Peyer's patch (tissue), 4 donors: ENCODE measurements at regions not wholly inside any gene's neighbourhood (a gene's known extent, or its start where the extent isn't known, plus 50 kb on each side); places are given as distances from the start of the nearest gene placed in this dataset.

Experiments used
- DNase-seq, 3 donors: peaks; one replicate each; pipeline ENCODE4 v3.0.0-alpha.2; 2017 to 2019
- H3K27ac ChIP-seq, 4 donors: fragments of 200-600 bp; sonication (generic); one replicate each; pipeline ENCODE4 v1.5.1; 2016 to 2019
- H3K27me3 ChIP-seq, 2 donors: fragments of 200-600 bp; sonication (generic); one replicate each; pipeline ENCODE4 v1.5.1; 2019
- H3K36me3 ChIP-seq, 3 donors: fragments of 200-600 bp; sonication (generic); one replicate each; pipeline ENCODE4 v1.5.1; 2016 to 2019
- H3K4me1 ChIP-seq, 4 donors: fragments of 200-600 bp; sonication (generic); one replicate each; pipeline ENCODE4 v1.5.1; 2016 to 2019
- H3K4me3 ChIP-seq, 4 donors: fragments of 200-600 bp; sonication (generic); 1 replicate in 3 of 4; 2 replicates in 1 of 4; pipeline ENCODE4 v1.5.1; 2016 to 2019; ENCODE audit warnings: mild to moderate bottlenecking in 1 of 4
- H3K9me3 ChIP-seq, 4 donors: fragments of 200-600 bp; sonication (generic); one replicate each; pipeline ENCODE4 v1.5.1; 2016 to 2019; ENCODE audit warnings: mild to moderate bottlenecking in 1 of 4
- POLR2A ChIP-seq, 2 donors: fragments of 450-650 bp; IDR thresholded peaks; one replicate each; pipeline ENCODE4 v1.5.1; 2017; ENCODE audit warnings: antibody characterized with exemption in 2 of 2, mild to moderate bottlenecking in 2 of 2, moderate library complexity in 2 of 2
- small RNA-seq, 2 donors: library from RNA; depleted of rRNA; stranded (forward); fragments of <200 nt; gene quantifications; one replicate each; pipeline ENCODE3, GENCODE V24; 2016
- TF ChIP-seq, protein P1 (sequence below), 6 experiments: fragments of 450-650 bp in 4 of 6; fragments of 200-600 bp in 2 of 6; sonication (generic) in 1 of 6; IDR thresholded peaks; one replicate each; pipeline ENCODE4 v1.5.1; 2017 to 2019; ENCODE audit warnings: antibody characterized with exemption in 6 of 6, mild to moderate bottlenecking in 3 of 6, moderate library complexity in 1 of 6

DNA sequence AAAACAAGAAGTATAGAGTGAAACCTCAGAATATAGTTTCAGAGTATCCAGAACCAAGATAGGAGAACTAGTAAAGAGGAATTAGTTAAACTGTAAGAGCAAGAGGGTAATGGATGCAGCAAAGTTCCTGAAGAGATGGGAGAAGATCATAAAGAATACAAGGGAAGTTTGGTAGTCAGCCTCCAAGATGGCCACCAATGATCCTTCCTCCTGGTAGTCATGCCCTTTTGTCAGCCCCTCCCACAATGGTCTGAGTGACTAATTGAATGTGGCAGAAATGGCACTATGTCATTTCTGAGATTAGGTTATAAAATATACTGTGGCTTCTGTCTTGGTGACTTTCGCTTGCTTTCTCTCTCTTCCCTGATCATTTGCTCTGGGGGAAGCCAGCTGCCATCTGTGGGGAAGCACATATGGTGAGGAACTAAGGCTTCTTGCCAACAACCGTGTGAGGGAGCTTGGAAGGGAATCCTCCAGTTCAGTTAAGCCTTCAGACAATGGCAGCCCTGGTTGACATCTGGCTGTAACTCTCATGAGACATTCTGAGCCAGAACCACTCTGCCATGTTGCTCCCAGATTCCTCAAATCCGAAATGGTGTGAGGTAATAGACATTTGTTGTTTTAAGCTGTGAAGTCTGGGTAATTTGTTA lies 55.3 kb upstream of the AMN1 start:
- no peaks in the 10 kb centered on the region for H3K4me1 ChIP-seq
- H3K4me3 ChIP-seq = no peak overlapping the region
- no peak for DNase-seq
- no peak overlapping the region for H3K27ac ChIP-seq
- H3K9me3 ChIP-seq = no peaks in the 10 kb centered on the region
- H3K36me3 ChIP-seq = no peaks in the 10 kb centered on the region
- TF ChIP-seq, protein P1, sequence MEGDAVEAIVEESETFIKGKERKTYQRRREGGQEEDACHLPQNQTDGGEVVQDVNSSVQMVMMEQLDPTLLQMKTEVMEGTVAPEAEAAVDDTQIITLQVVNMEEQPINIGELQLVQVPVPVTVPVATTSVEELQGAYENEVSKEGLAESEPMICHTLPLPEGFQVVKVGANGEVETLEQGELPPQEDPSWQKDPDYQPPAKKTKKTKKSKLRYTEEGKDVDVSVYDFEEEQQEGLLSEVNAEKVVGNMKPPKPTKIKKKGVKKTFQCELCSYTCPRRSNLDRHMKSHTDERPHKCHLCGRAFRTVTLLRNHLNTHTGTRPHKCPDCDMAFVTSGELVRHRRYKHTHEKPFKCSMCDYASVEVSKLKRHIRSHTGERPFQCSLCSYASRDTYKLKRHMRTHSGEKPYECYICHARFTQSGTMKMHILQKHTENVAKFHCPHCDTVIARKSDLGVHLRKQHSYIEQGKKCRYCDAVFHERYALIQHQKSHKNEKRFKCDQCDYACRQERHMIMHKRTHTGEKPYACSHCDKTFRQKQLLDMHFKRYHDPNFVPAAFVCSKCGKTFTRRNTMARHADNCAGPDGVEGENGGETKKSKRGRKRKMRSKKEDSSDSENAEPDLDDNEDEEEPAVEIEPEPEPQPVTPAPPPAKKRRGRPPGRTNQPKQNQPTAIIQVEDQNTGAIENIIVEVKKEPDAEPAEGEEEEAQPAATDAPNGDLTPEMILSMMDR (IDR thresholded peaks at IDR 0.05) = no peak
- TF ChIP-seq POLR2A (IDR thresholded peaks at IDR 0.05) = no peak
- H3K27me3 ChIP-seq = no peaks in the 10 kb centered on the region

DNA sequence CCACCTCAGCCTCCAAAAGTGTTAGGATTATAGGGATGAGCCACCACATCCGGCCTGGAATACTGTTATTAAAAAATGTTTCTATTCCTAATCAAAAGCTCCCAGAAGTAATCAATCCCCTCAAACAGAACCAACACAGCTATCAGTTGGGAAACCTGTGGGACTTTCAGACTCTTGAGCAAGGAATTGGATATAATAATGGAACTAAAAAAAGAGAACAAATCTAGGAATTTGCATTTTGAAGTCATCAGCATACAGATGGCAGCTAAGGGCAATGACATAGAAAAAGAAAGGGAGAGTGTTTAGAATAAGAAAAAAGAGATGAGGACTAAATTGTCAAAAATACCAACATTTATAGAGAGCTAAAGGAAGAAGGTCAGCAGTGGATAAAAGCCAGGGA lies 54.7 kb upstream of the AMN1 start:
- Histone ChIP-seq H3K4me3 (no peak overlapping the region), H3K36me3 (no peaks in the 10 kb centered on the region), H3K27me3 (no peaks in the 10 kb centered on the region), H3K27ac (no peak overlapping the region), H3K9me3 (no peaks in the 10 kb centered on the region), H3K4me1 (no peaks in the 10 kb centered on the region)
- DNase-seq = no peak
- no peak for TF ChIP-seq POLR2A (IDR thresholded peaks at IDR 0.05)
- TF ChIP-seq, protein P1 (IDR thresholded peaks at IDR 0.05) = no peak

DNA sequence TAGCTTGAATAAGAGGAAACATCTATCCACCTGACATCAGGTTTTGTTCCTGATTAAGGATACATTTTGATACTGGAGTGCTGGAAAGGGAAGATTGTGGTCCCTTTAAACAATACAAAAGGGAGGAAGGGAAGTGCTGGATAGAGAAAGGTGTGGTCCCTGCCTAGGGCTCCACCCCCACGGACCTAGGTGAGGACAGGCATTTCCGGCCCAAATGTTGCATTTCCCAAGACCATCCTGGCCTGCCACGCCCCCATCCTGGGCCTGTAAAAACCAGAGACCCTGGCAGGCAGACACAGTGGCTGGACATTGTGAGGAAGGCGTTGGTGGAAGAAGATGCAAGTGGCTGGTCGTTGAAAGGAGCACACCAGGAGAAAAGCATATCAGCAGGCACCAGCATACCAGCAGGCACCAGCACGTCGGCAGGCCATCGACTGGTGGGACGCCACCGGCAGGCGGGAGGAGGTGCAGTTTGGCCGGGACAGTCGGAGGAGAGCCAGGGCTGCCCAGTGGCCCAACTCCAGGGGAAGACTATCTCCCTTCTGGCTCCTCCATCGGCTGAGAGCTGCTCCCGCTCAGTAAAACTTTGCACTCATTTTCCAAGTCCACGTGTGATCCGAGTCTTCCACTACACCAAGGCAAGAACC lies 53.2 kb upstream of the AMN1 start:
- no peak for DNase-seq
- H3K4me1 ChIP-seq = no peaks in the 10 kb centered on the region
- TF ChIP-seq, protein P1 (IDR thresholded peaks at IDR 0.05) = no peak
- TF ChIP-seq POLR2A (IDR thresholded peaks at IDR 0.05) = no peak
- H3K27me3 ChIP-seq = no peaks in the 10 kb centered on the region
- H3K27ac ChIP-seq = no peak overlapping the region
- H3K9me3 ChIP-seq = no peaks in the 10 kb centered on the region
- no peaks in the 10 kb centered on the region for H3K36me3 ChIP-seq
- H3K4me3 ChIP-seq = no peak overlapping the region

DNA sequence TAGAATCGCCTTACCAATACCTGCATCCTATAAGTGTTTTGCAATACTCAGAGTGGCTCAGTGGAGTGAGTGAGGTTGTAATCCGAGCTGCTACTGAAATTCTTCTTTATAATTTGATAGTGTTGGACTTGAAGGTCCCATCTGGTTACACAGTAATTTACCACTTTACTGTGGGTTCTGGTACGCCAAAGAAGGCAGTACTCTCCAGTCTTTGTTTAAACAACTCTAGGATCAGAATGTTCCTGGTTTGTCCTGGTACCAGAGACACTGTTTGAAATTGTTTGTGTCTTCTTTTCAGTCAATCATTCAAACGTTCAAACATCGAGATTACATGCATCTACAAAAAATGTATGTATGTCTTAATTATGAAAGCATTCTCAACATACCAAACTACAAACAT lies 51.3 kb upstream of the AMN1 start:
- no peaks in the 10 kb centered on the region for H3K9me3 ChIP-seq
- no peaks in the 10 kb centered on the region for H3K36me3 ChIP-seq
- TF ChIP-seq, protein P1 (IDR thresholded peaks at IDR 0.05) = no peak
- TF ChIP-seq POLR2A (IDR thresholded peaks at IDR 0.05) = no peak
- no peaks in the 10 kb centered on the region for H3K27me3 ChIP-seq
- no peak for DNase-seq
- H3K4me1 ChIP-seq = no peaks in the 10 kb centered on the region
- H3K27ac ChIP-seq = no peak overlapping the region
- no peak overlapping the region for H3K4me3 ChIP-seq

DNA sequence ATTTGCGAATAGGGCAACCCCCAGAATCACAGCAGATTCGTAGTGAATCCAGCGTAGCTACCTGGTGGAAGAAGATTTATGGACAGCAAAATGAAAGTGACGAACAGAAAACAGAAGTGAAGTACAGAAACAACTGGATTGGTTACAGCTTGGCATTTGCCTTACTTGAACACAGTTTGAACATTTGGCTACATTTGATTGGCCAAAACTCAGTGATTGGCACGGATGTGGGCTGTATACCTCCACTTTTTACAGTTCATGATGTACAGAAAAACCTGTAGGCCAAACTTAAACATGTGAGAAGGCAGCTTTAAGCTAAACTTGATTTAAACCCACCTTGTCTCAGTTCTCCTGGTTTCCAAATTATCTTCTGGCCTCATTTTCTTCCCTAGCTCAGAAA lies 49.9 kb upstream of the AMN1 start:
- no peaks in the 10 kb centered on the region for H3K36me3 ChIP-seq
- DNase-seq = no peak
- H3K27me3 ChIP-seq = no peaks in the 10 kb centered on the region
- H3K4me3 ChIP-seq = no peak overlapping the region
- no peaks in the 10 kb centered on the region for H3K4me1 ChIP-seq
- no peaks in the 10 kb centered on the region for H3K9me3 ChIP-seq
- no peak overlapping the region for H3K27ac ChIP-seq
- TF ChIP-seq, protein P1 (IDR thresholded peaks at IDR 0.05) = no peak
- TF ChIP-seq POLR2A (IDR thresholded peaks at IDR 0.05) = no peak

Small RNAs in the stretch of these regions (small RNA-seq; reads per million reads assigned to genes)
- gene RF00402 (0 reads per million in 2 donors), gene RNU6-1069P (0 reads per million in 2 donors)
